LHCN-M2 (cell line): ENCODE measurements at regions not wholly inside any gene's neighbourhood (a gene's known extent, or its start where the extent isn't known, plus 50 kb on each side); places are given as distances from the start of the nearest gene placed in this dataset.
A peak's percentile ranks its signal among the peaks of the same experiment; 100 is the strongest.

Source experiments
- DNase-seq: peaks from one replicate; pipeline ENCODE4 v3.0.0-alpha.2; 2012; ENCODE audit warnings: low read depth

- DNase-seq: peak; percentile 47
Measured at GRCh38 chr5:111582993-111583601, 70.8 kb upstream of the STARD4 start.

- DNase-seq: no peak
Measured at GRCh38 chr5:111582451-111582850, 70.1 kb upstream of the STARD4 start.

- DNase-seq: no peak
Measured at GRCh38 chr5:111580956-111581355, 68.6 kb upstream of the STARD4 start.

- no peak for DNase-seq
Measured at GRCh38 chr5:111574311-111574710, 62.0 kb upstream of the STARD4 start.

- DNase-seq: no peak
Measured at GRCh38 chr5:111572561-111572960, 60.2 kb upstream of the STARD4 start.

- no peak for DNase-seq
Measured at GRCh38 chr5:111563031-111563822, 50.9 kb upstream of the STARD4 start.

- no peak for DNase-seq
Measured at GRCh38 chr5:111562561-111562960, 50.2 kb upstream of the STARD4 start.
